ENCODE measurements at regions not wholly inside any gene's neighbourhood (a gene's known extent, or its start where the extent isn't known, plus 50 kb on each side); places are given as distances from the start of the nearest gene placed in this dataset.

DNA sequence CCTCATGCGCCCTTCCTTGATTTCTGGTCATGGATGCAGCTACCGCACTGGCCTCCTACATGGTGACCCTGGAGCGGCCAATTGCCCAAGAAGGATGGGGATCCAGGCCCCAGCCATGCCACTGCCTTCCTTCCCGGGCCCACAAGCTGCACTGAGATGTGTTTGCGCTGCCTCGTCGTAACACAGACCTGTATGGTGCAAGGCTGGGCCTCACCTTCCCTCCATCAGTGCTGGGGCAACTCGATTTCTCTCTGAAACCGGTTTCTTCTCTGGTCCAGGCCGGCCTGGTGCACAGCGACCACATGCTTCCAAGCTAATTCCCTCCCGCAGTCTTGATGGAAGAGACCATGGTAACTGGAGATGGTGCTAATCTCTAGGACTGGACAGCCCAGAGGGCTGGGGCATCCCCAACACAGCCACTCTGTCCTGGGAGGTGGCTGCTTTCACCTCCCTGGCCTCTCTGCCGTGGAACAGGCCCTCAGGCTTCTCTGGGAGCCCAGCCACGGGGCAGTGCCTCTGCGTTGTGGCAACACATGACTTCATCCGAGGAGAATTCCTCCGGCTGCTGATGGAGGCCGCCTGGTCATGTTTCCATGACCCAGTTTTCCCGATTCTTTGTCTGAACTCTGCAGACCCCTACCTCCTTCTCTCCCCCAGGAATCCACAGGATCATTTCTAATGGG lies 184.2 kb downstream of the GLI2 start:
- no peak overlapping the region for H3K4me3 ChIP-seq (ENCODE audit: low read depth, low read length)
- DNase-seq (ENCODE audit: low read depth) = no peak
- no peak for TF ChIP-seq CTCF (IDR thresholded peaks at IDR 0.05; ENCODE audit: control insufficient read depth, extremely low read depth, insufficient read depth)

DNA sequence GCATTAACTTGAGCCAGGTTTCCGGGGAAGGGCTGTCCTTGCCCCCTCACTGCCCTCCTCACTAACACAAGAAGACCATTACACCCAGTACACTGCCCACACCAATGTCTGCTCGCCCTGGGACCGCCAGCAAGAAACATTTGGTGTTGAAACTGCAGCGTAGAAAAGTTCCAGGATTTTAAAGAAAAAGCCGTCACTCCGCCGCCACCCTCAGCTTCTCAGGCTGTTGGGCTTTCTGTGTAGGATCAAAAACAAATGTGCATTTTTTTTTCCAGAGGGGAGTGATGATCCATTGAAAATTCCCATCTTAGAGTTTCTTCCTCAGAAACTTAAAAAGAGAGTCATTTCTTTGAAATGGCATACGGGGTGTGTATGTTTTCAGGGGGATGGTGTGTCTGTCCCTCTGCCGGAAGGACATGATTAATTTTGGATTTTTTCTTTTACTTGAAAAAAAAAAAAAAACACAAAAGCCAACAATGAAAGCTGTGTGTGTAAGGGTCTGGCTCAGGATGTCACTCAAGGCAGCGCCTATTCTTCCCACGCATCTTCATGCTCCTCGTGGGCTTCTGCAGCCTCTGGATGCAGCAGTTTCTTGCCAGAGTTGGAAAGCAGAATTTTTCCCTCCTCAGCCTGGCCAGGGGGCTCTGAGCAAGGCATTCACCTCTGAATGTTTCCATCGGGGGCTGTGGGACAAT lies 184.9 kb downstream of the GLI2 start:
- DNase-seq (ENCODE audit: low read depth) = no peak
- H3K4me3 ChIP-seq (ENCODE audit: low read depth, low read length) = no peak overlapping the region
- no peak for TF ChIP-seq CTCF (IDR thresholded peaks at IDR 0.05; ENCODE audit: control insufficient read depth, extremely low read depth, insufficient read depth)

- no peak for TF ChIP-seq CTCF (IDR thresholded peaks at IDR 0.05; ENCODE audit: control insufficient read depth, extremely low read depth, insufficient read depth)
- no peak overlapping the region for H3K4me3 ChIP-seq (ENCODE audit: low read depth, low read length)
- DNase-seq (ENCODE audit: low read depth) = no peak
Measured at GRCh38 chr2:120921457-120921856, 185.8 kb downstream of the GLI2 start.

DNA sequence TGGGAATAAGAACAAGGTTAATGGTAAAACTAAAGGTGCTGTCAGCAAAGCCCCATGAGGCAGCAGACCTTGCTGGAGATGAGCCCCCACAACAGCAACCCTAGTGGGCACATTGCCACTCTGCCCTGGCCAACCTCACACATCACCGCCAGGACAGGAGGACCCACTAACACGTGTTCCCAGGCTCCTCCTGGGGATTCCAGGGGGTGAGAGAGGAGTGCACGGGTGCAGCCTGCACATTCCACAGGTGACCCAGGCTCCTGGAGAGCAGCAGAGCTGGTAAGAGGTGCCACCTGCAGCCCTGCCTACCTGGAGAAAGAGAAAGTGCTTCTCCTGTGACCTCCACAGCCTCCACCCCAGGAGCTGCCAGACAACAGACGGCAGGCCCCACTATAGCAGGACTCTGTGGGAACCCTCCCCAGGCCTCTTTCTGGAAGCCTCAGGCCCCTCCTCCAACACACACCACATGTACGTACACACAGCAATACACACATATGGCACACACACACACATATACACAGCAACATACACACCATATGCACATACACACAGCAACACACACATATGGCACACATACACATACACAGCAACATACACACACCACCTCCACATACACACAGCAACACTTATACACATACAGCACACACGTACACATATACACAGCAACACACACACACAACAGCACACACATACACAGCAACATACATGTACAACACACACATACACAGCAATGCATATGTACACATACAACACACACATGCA lies 187.1 kb downstream of the GLI2 start:
- DNase-seq (ENCODE audit: low read depth) = no peak
- TF ChIP-seq CTCF (IDR thresholded peaks at IDR 0.05; ENCODE audit: control insufficient read depth, extremely low read depth, insufficient read depth) = no peak

GRCh38 chr2:120923426-120923825 lies 187.8 kb downstream of the GLI2 start:
- DNase-seq (ENCODE audit: low read depth) = no peak
- TF ChIP-seq CTCF (IDR thresholded peaks at IDR 0.05; ENCODE audit: control insufficient read depth, extremely low read depth, insufficient read depth) = no peak

More for the DNA sequence above, 187.1 kb downstream of the GLI2 start:
- H3K4me3 ChIP-seq (ENCODE audit: low read depth, low read length) = no peak overlapping the region

GRCh38 chr2:120924924-120925323 lies 189.3 kb downstream of the GLI2 start:
- no peak for DNase-seq (ENCODE audit: low read depth)
- no peak overlapping the region for H3K4me3 ChIP-seq (ENCODE audit: low read depth, low read length)

More at GRCh38 chr2:120923426-120923825, 187.8 kb downstream of the GLI2 start:
- no peak overlapping the region for H3K4me3 ChIP-seq (ENCODE audit: low read depth, low read length)

More at GRCh38 chr2:120924924-120925323, 189.3 kb downstream of the GLI2 start:
- TF ChIP-seq CTCF (IDR thresholded peaks at IDR 0.05; ENCODE audit: control insufficient read depth, extremely low read depth, insufficient read depth) = no peak

All from LNCaP clone FGC (cell line).